PC-3 (cell line): ENCODE measurements at regions not wholly inside any gene's neighbourhood (a gene's known extent, or its start where the extent isn't known, plus 50 kb on each side); places are given as distances from the start of the nearest gene placed in this dataset.

Experiments
- EZH2 ChIP-seq: fragments of 300-600 bp; sonication (generic); IDR thresholded peaks from one replicate; pipeline ENCODE4 v1.6.1; 2017; ENCODE audit warnings: antibody characterized with exemption, mild to moderate bottlenecking, low read length; ENCODE audit not compliant: unreplicated experiment
- EZH2phosphoT487 ChIP-seq: fragments of 300-600 bp; sonication (generic); IDR thresholded peaks from 2 replicates; pipeline ENCODE4 v1.6.1; 2018; ENCODE audit warnings: mild to moderate bottlenecking, antibody characterized with exemption, low read length, borderline replicate concordance
- TF ChIP-seq, protein P1 (sequence below): fragments of 300-600 bp; sonication (generic); conservative IDR thresholded peaks from 2 replicates; pipeline ENCODE4 v1.5.1; 2017; ENCODE audit warnings: antibody characterized with exemption, low read depth, mild to moderate bottlenecking, low read length

GRCh38 chr14:27134200-27134599 is 536.4 kb upstream of the NOVA1 start:
- TF ChIP-seq, protein P1, sequence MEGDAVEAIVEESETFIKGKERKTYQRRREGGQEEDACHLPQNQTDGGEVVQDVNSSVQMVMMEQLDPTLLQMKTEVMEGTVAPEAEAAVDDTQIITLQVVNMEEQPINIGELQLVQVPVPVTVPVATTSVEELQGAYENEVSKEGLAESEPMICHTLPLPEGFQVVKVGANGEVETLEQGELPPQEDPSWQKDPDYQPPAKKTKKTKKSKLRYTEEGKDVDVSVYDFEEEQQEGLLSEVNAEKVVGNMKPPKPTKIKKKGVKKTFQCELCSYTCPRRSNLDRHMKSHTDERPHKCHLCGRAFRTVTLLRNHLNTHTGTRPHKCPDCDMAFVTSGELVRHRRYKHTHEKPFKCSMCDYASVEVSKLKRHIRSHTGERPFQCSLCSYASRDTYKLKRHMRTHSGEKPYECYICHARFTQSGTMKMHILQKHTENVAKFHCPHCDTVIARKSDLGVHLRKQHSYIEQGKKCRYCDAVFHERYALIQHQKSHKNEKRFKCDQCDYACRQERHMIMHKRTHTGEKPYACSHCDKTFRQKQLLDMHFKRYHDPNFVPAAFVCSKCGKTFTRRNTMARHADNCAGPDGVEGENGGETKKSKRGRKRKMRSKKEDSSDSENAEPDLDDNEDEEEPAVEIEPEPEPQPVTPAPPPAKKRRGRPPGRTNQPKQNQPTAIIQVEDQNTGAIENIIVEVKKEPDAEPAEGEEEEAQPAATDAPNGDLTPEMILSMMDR, result no peak
- TF ChIP-seq EZH2 (no peak), EZH2phosphoT487 (no peak)
